Endothelial cell of umbilical vein (primary cell): ENCODE measurements at regions not wholly inside any gene's neighbourhood (a gene's known extent, or its start where the extent isn't known, plus 50 kb on each side); places are given as distances from the start of the nearest gene placed in this dataset.
"Not testable (repeated sequence)": the region's sequence is repeated elsewhere in the genome, so short reads cannot be mapped to it uniquely, and the experiment has no call there.

ENCODE experiments used
- BruUV-seq: library from RNA; stranded (reverse); fragments of 400-500 nt; replicated peaks from 2 replicates; lab custom pipeline; 2021; lab: Mats Ljungman, UMichigan
- CTCF ChIA-PET: fragments of 300-600, 350-600 bp; sonication (Branson Sonifier 250); formaldehyde crosslinking; loops from one replicate; lab custom pipeline; 2021; ENCODE audit warnings: antibody characterized with exemption, inconsistent platforms; lab: Charles Lee
- POLR2A ChIA-PET: fragments of 300-600, 350-600 bp; sonication (Branson Sonifier 250); formaldehyde crosslinking; loops from one replicate; lab custom pipeline; 2021; ENCODE audit warnings: antibody characterized with exemption, inconsistent platforms; lab: Charles Lee
- DNase-seq: peaks from one replicate; pipeline ENCODE4 v3.0.0-alpha.2; 2011; ENCODE audit warnings: low read depth, low spot score
- FAIRE-seq: peaks from 2 replicates; lab custom pipeline; 2011; peaks lifted over from hg19 to GRCh38; lab: Jason Lieb, UNC
- H2AFZ ChIP-seq: 2 replicates; pipeline ENCODE4 v1.6.0; 2012; ENCODE audit warnings: low read depth, low read length, control low read depth, inconsistent platforms
- H3K27ac ChIP-seq: 2 replicates; pipeline ENCODE4 v1.5.1; 2011; ENCODE audit warnings: low read depth, mild to moderate bottlenecking, control low read depth, low read length, moderate library complexity; ENCODE audit not compliant: insufficient read depth
- H3K27me3 ChIP-seq, 2 experiments: 2 replicates each; pipeline versions ENCODE4 v1.6.0 to v1.6.1; 2011; ENCODE audit warnings: low read length in 2 of 2, mixed read lengths in 1 of 2; ENCODE audit not compliant: control insufficient read depth in 2 of 2, insufficient read depth in 2 of 2
- H3K36me3 ChIP-seq, 2 experiments: 2 replicates in 1 of 2; 3 replicates in 1 of 2; pipeline ENCODE4 v1.5.1; 2011; ENCODE audit warnings: low read length in 2 of 2, mild to moderate bottlenecking in 1 of 2, moderate library complexity in 1 of 2; ENCODE audit not compliant: control insufficient read depth in 2 of 2, insufficient read depth in 2 of 2; ENCODE audit errors: extremely low read depth in 1 of 2
- H3K4me1 ChIP-seq: 3 replicates; pipeline ENCODE4 v1.5.1; 2011; ENCODE audit warnings: mild to moderate bottlenecking, low read length; ENCODE audit not compliant: control insufficient read depth, insufficient read depth; ENCODE audit errors: extremely low read depth
- H3K4me2 ChIP-seq: 2 replicates; pipeline ENCODE4 v1.6.1; 2011; ENCODE audit warnings: low read length, control low read depth, mixed read lengths; ENCODE audit not compliant: insufficient read depth
- H3K4me3 ChIP-seq, 3 experiments: fragments of 200-600 bp in 1 of 3; sonication (generic), shearing (Covaris generic) in 1 of 3; replicated peaks in 1 of 3; 2 replicates each; pipeline ENCODE4 v1.5.1; 2011 to 2016; ENCODE audit warnings: control low read depth in 3 of 3, low read length in 3 of 3, mild to moderate bottlenecking in 2 of 3, inconsistent platforms in 1 of 3, low read depth in 1 of 3, moderate library complexity in 1 of 3; ENCODE audit not compliant: insufficient read depth in 1 of 3
- H3K79me2 ChIP-seq: 2 replicates; pipeline ENCODE4 v1.6.0; 2012; ENCODE audit warnings: low read length, inconsistent platforms; ENCODE audit not compliant: control insufficient read depth, insufficient read depth
- H3K9ac ChIP-seq: replicated peaks from 2 replicates; pipeline ENCODE3; 2011; ENCODE audit warnings: low read length, control low read depth; ENCODE audit not compliant: insufficient read depth; ENCODE audit errors: extremely low read depth
- H3K9me1 ChIP-seq: replicated peaks from 3 replicates; pipeline ENCODE4 v1.6.0; 2011; ENCODE audit warnings: mild to moderate bottlenecking, low read length; ENCODE audit not compliant: control insufficient read depth, insufficient read depth; ENCODE audit errors: extremely low read depth
- H3K9me3 ChIP-seq: replicated peaks from 2 replicates; pipeline ENCODE4 v1.5.1; 2012; ENCODE audit warnings: low read length, inconsistent platforms; ENCODE audit not compliant: control insufficient read depth, insufficient read depth
- H4K20me1 ChIP-seq: replicated peaks from 2 replicates; pipeline ENCODE3; 2011; ENCODE audit warnings: mild to moderate bottlenecking, low read length; ENCODE audit not compliant: control insufficient read depth, insufficient read depth; ENCODE audit errors: extremely low read depth
- CTCF ChIP-seq, 2 donors: IDR thresholded peaks; 1 replicate in 1 of 2; 2 replicates in 1 of 2; pipeline ENCODE4 v1.5.1; 2011; ENCODE audit warnings: low read length in 2 of 2, mild to moderate bottlenecking in 2 of 2, moderate library complexity in 2 of 2, control low read depth in 1 of 2, inconsistent platforms in 1 of 2, low read depth in 1 of 2; ENCODE audit not compliant: insufficient read depth in 1 of 2; ENCODE audit errors: extremely low read depth in 1 of 2
- EZH2 ChIP-seq: IDR thresholded peaks from 2 replicates; pipeline ENCODE4 v1.6.1; 2012; ENCODE audit warnings: borderline replicate concordance, low read depth, mild to moderate bottlenecking, moderate library complexity, low read length, inconsistent platforms; ENCODE audit not compliant: severe bottlenecking
- FOS ChIP-seq: IDR thresholded peaks from 2 replicates; pipeline ENCODE4 v1.6.1; 2011; ENCODE audit warnings: mild to moderate bottlenecking, low read length, moderate library complexity, borderline replicate concordance; ENCODE audit not compliant: insufficient read depth
- GATA2 ChIP-seq: IDR thresholded peaks from 2 replicates; pipeline ENCODE4 v1.7.0; 2011; ENCODE audit warnings: low read depth, mild to moderate bottlenecking, moderate library complexity, mixed read lengths, low read length; ENCODE audit not compliant: insufficient read length, insufficient read depth
- JUN ChIP-seq: IDR thresholded peaks from 2 replicates; pipeline ENCODE4 v1.6.1; 2011; ENCODE audit warnings: borderline replicate concordance, low read depth; ENCODE audit not compliant: insufficient read length, insufficient read depth
- MAX ChIP-seq: IDR thresholded peaks from 2 replicates; pipeline ENCODE4 v1.6.1; 2011; ENCODE audit not compliant: insufficient read depth, insufficient read length
- MYC ChIP-seq: IDR thresholded peaks from one replicate; pipeline ENCODE4 v1.6.1; 2011; ENCODE audit warnings: mild to moderate bottlenecking, low read depth, low read length
- POLR2A ChIP-seq: IDR thresholded peaks from 2 replicates; pipeline ENCODE4 v1.6.1; 2012; ENCODE audit warnings: low read depth, mild to moderate bottlenecking, control low read depth, low read length
- POLR2AphosphoS5 ChIP-seq: IDR thresholded peaks from 2 replicates; pipeline ENCODE4 v1.6.1; 2012; ENCODE audit warnings: low read depth, mild to moderate bottlenecking, control low read depth, low read length, moderate library complexity; ENCODE audit not compliant: insufficient read depth
- dilution Hi-C: fragments of 300-500 bp; cut with MboI; formaldehyde crosslinking; loops from one replicate; pipeline ENCODE4 v1.15.0; 2019; ENCODE audit warnings: low sequenced_read_pairs; ENCODE audit not compliant: extremely low pct_ligation_motif_present
- intact Hi-C: fragments of 100-400 bp; cut with micrococcal nuclease; formaldehyde crosslinking; loops from one replicate; pipeline ENCODE4 v1.10.0; 2022

GRCh38 chr10:130974166-130974565, 337.4 kb downstream of the TCERG1L start:
- no peaks in the 10 kb centered on the region for H3K4me1 ChIP-seq
- POLR2A ChIA-PET = no interaction called here
- H3K36me3 ChIP-seq = no peaks in the 10 kb centered on the region
- BruUV-seq = no TSS peak
- intact Hi-C loops (no loop called here), dilution Hi-C loops (no loop called here)
- no peak overlapping the region for H3K4me3 ChIP-seq
- H3K9me3 ChIP-seq = peaks cover 13% of the 10 kb centered on the region
- H3K9me1 ChIP-seq = no peaks in the 10 kb centered on the region
- FAIRE-seq (no peak), DNase-seq (no peak)
- H2AFZ ChIP-seq = no peak overlapping the region
- H3K4me2 ChIP-seq = no peak overlapping the region
- TF ChIP-seq EZH2 = no peak
- TF ChIP-seq FOS = no peak
- no peak for TF ChIP-seq GATA2
- TF ChIP-seq MYC = no peak
- no peak for TF ChIP-seq POLR2AphosphoS5
- no peak for TF ChIP-seq POLR2A
- no peak for TF ChIP-seq CTCF (IDR thresholded peaks at IDR 0.05; ENCODE audit: extremely low read depth in 1 of 2, insufficient read depth in 1 of 2, low read depth in 1 of 2, low read length in 2 of 2)
- no peak for TF ChIP-seq MAX
- TF ChIP-seq JUN = no peak
- H3K79me2 ChIP-seq = no peaks in the 10 kb centered on the region
- CTCF ChIA-PET = no interaction called here
- no peaks in the 10 kb centered on the region for H3K27me3 ChIP-seq
- H3K9ac ChIP-seq = no peak overlapping the region
- H4K20me1 ChIP-seq = no peaks in the 10 kb centered on the region
- no peak overlapping the region for H3K27ac ChIP-seq

- H3K4me2 ChIP-seq, dilution Hi-C loops, H3K4me3 ChIP-seq, DNase-seq, H3K36me3 ChIP-seq, H4K20me1 ChIP-seq, intact Hi-C loops, POLR2A ChIA-PET, H3K27ac ChIP-seq, H2AFZ ChIP-seq, H3K79me2 ChIP-seq, H3K9ac ChIP-seq, FAIRE-seq, H3K4me1 ChIP-seq, H3K9me1 ChIP-seq, BruUV-seq, H3K27me3 ChIP-seq, CTCF ChIA-PET: not testable (repeated sequence)
- H3K9me3 ChIP-seq = peaks cover 12% of the 10 kb centered on the region
These were observed 336.2 kb downstream of the TCERG1L start for GRCh38 chr10:130975351-130975750.
